CD4-positive, alpha-beta T cell treated with Interleukin-2 at 100 ng/mL for 4 hours (primary cell): ENCODE measurements at regions not wholly inside any gene's neighbourhood (a gene's known extent, or its start where the extent isn't known, plus 50 kb on each side); places are given as distances from the start of the nearest gene placed in this dataset.
A peak's percentile ranks its signal among the peaks of the same experiment; 100 is the strongest.
"Not testable (repeated sequence)": the region's sequence is repeated elsewhere in the genome, so short reads cannot be mapped to it uniquely, and the experiment has no call there.

Source experiments
- DNase-seq: peaks from one replicate; pipeline ENCODE4 v3.0.0-alpha.2; 2020; ENCODE audit warnings: low spot score

GRCh38 chr3:125645616-125646015 lies 50.3 kb upstream of the OSBPL11 start:
- no peak for DNase-seq

GRCh38 chr3:125646581-125646980 lies 51.3 kb upstream of the OSBPL11 start:
- no peak for DNase-seq

GRCh38 chr3:125647318-125648014 lies 52.2 kb upstream of the OSBPL11 start:
- no peak for DNase-seq

GRCh38 chr3:125651244-125651643 lies 55.9 kb upstream of the OSBPL11 start:
- no peak for DNase-seq

- no peak for DNase-seq
Observed at GRCh38 chr3:125652349-125652748, 57.1 kb upstream of the OSBPL11 start.

- no peak for DNase-seq
Observed at GRCh38 chr3:125654526-125654925, 59.2 kb upstream of the OSBPL11 start.

GRCh38 chr3:125662675-125663074 lies 67.4 kb upstream of the OSBPL11 start:
- no peak for DNase-seq

GRCh38 chr3:125670352-125670751 lies 75.1 kb upstream of the OSBPL11 start:
- DNase-seq = no peak

- DNase-seq = peak; percentile 18
Observed at GRCh38 chr3:125670945-125671344, 75.6 kb upstream of the OSBPL11 start.

- no peak for DNase-seq
Observed at GRCh38 chr3:125671461-125672243, 76.4 kb upstream of the OSBPL11 start.

- no peak for DNase-seq
Observed at GRCh38 chr3:125675791-125676190, 80.5 kb upstream of the OSBPL11 start.

GRCh38 chr3:125679258-125679657 lies 84.0 kb upstream of the OSBPL11 start:
- no peak for DNase-seq

- no peak for DNase-seq
Observed at GRCh38 chr3:125681146-125681545, 85.8 kb upstream of the OSBPL11 start.

- DNase-seq = not testable (repeated sequence)
Observed at GRCh38 chr3:125681906-125682305, 86.6 kb upstream of the OSBPL11 start.

GRCh38 chr3:125682610-125683009 lies 87.3 kb upstream of the OSBPL11 start:
- not testable (repeated sequence) for DNase-seq

GRCh38 chr3:125683067-125683829 lies 88.0 kb upstream of the OSBPL11 start:
- DNase-seq = no peak

GRCh38 chr3:125684199-125684598 lies 88.9 kb upstream of the OSBPL11 start:
- DNase-seq = no peak

GRCh38 chr3:125685741-125686140 lies 90.4 kb upstream of the OSBPL11 start:
- not testable (repeated sequence) for DNase-seq

GRCh38 chr3:125692361-125692760 lies 97.1 kb upstream of the OSBPL11 start:
- no peak for DNase-seq

GRCh38 chr3:125693887-125694286 lies 98.6 kb upstream of the OSBPL11 start:
- DNase-seq = no peak

GRCh38 chr3:125694761-125695294 lies 99.5 kb upstream of the OSBPL11 start:
- no peak for DNase-seq

- DNase-seq = no peak
Observed at GRCh38 chr3:125695688-125696087, 100.4 kb upstream of the OSBPL11 start.
